ENCODE measurements at regions not wholly inside any gene's neighbourhood (a gene's known extent, or its start where the extent isn't known, plus 50 kb on each side); places are given as distances from the start of the nearest gene placed in this dataset.

DNA sequence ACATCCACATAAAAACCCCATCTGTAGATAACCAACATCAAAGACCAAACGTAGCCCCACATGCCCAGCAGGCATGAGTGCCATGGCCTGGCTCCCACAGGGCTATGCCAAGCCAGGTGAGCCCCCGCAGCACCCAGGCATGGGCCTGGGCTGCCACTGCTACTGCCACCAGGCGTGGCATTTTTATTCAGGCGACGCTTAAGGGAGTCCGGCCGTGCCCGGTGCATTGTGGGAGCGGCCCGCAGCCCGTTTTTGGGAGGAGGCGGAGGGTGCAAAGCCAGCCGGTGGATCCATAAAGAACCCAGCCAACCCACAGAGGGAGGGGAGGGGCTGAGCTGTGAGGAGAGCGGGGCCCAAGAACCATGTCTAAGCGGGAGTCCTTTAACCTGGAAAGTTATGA is 83.6 kb downstream of the XIST start:
- no peak for DNase-seq
- no peak overlapping the region for H3K4me3 Mint-ChIP-seq
- H3K36me3 Mint-ChIP-seq (ENCODE audit: low read depth), result no peaks in the 10 kb centered on the region
- H3K4me1 Mint-ChIP-seq (ENCODE audit: low read depth), result peaks cover 3% of the 10 kb centered on the region
- TF ChIP-seq, protein P1, sequence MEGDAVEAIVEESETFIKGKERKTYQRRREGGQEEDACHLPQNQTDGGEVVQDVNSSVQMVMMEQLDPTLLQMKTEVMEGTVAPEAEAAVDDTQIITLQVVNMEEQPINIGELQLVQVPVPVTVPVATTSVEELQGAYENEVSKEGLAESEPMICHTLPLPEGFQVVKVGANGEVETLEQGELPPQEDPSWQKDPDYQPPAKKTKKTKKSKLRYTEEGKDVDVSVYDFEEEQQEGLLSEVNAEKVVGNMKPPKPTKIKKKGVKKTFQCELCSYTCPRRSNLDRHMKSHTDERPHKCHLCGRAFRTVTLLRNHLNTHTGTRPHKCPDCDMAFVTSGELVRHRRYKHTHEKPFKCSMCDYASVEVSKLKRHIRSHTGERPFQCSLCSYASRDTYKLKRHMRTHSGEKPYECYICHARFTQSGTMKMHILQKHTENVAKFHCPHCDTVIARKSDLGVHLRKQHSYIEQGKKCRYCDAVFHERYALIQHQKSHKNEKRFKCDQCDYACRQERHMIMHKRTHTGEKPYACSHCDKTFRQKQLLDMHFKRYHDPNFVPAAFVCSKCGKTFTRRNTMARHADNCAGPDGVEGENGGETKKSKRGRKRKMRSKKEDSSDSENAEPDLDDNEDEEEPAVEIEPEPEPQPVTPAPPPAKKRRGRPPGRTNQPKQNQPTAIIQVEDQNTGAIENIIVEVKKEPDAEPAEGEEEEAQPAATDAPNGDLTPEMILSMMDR (IDR thresholded peaks at IDR 0.05), result no peak
- ChIA-PET CTCF (no interaction called here), POLR2A (no interaction called here)
- no peaks in the 10 kb centered on the region for H3K27me3 Mint-ChIP-seq
- intact Hi-C loops (cut with micrococcal nuclease), result no loop called here
- H3K9me3 Mint-ChIP-seq, result peaks cover 2% of the 10 kb centered on the region
- no peak overlapping the region for H3K27ac Mint-ChIP-seq
- no peak for ATAC-seq

DNA sequence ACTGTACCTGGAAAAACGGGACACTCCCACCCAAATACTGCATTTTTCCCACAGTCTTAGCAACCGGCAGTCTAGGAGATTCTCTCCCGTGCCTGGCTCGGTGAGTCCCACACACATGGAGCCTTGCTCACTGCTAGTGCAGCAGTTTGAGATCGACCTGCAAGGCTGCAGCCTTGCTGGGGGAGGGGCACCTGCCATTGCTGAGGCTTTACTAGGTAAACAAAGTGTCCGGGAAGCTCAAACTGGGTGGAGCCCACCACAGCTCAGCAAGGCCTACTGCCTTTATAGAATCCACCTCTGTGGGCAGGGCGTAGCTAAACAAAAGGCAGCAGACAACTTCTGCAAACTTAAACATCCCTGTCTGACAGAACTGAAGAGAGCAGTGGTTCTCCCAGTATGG is 84.4 kb downstream of the XIST start:
- ATAC-seq (no peak), DNase-seq (no peak)
- no peaks in the 10 kb centered on the region for H3K27me3 Mint-ChIP-seq
- POLR2A ChIA-PET, result no interaction called here
- H3K27ac Mint-ChIP-seq, result no peak overlapping the region
- TF ChIP-seq, protein P1 (IDR thresholded peaks at IDR 0.05), result no peak
- H3K9me3 Mint-ChIP-seq, result no peaks in the 10 kb centered on the region
- CTCF ChIA-PET, result no interaction called here
- peaks cover 3% of the 10 kb centered on the region for H3K4me1 Mint-ChIP-seq (ENCODE audit: low read depth)
- no peaks in the 10 kb centered on the region for H3K36me3 Mint-ChIP-seq (ENCODE audit: low read depth)
- intact Hi-C loops (cut with micrococcal nuclease), result no loop called here
- H3K4me3 Mint-ChIP-seq, result no peak overlapping the region

DNA sequence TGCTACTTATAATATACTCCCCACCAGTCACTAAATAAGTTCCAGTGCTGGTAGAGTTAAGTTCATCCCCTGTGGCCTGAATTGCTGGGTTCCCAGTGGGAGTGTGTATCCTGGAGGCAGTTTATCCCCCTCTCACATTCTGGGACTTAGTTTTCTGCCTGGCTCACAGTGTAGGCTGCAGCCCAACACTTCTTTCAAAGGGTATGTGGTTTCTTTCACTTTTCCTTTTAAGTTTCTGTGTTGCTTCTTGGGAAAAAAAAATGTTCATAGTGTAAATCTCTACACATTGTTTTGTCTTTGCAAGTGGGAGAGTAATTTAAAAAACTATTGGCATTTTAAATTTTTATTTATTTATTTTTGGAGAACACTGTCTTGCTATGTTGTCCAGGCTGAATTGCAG is 85.5 kb downstream of the XIST start:
- DNase-seq (no peak), ATAC-seq (no peak)
- peaks cover 3% of the 10 kb centered on the region for H3K4me1 Mint-ChIP-seq (ENCODE audit: low read depth)
- POLR2A ChIA-PET, result no interaction called here
- H3K27me3 Mint-ChIP-seq, result no peaks in the 10 kb centered on the region
- H3K4me3 Mint-ChIP-seq, result no peak overlapping the region
- CTCF ChIA-PET, result no interaction called here
- no peaks in the 10 kb centered on the region for H3K9me3 Mint-ChIP-seq
- no peak overlapping the region for H3K27ac Mint-ChIP-seq
- H3K36me3 Mint-ChIP-seq (ENCODE audit: low read depth), result no peaks in the 10 kb centered on the region
- intact Hi-C loops (cut with micrococcal nuclease), result no loop called here
- TF ChIP-seq, protein P1 (IDR thresholded peaks at IDR 0.05), result no peak

DNA sequence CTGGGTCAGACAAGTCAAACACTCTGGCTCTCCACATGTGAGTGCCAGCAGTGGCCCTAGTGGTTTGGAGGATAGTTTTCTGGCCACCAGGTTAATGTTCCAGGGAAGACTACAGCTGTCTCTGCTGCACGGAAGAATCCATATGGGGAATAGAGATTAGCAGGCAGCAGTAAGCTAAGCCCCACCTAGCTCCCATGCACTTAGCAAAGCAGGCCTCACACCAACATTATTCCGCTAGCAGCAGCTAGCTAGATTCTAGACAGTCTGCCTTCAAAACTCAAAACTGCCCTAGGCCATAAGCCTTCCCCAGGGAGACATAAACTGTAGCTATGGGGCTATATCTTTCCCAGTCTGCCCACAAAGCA is 86.1 kb downstream of the XIST start:
- H3K27me3 Mint-ChIP-seq, result no peaks in the 10 kb centered on the region
- ATAC-seq (no peak), DNase-seq (no peak)
- POLR2A ChIA-PET, result no interaction called here
- CTCF ChIA-PET, result no interaction called here
- H3K36me3 Mint-ChIP-seq (ENCODE audit: low read depth), result no peaks in the 10 kb centered on the region
- H3K4me3 Mint-ChIP-seq, result no peak overlapping the region
- intact Hi-C loops (cut with micrococcal nuclease), result no loop called here
- TF ChIP-seq, protein P1 (IDR thresholded peaks at IDR 0.05), result no peak
- H3K4me1 Mint-ChIP-seq (ENCODE audit: low read depth), result peaks cover 3% of the 10 kb centered on the region
- no peaks in the 10 kb centered on the region for H3K9me3 Mint-ChIP-seq
- H3K27ac Mint-ChIP-seq, result no peak overlapping the region

DNA sequence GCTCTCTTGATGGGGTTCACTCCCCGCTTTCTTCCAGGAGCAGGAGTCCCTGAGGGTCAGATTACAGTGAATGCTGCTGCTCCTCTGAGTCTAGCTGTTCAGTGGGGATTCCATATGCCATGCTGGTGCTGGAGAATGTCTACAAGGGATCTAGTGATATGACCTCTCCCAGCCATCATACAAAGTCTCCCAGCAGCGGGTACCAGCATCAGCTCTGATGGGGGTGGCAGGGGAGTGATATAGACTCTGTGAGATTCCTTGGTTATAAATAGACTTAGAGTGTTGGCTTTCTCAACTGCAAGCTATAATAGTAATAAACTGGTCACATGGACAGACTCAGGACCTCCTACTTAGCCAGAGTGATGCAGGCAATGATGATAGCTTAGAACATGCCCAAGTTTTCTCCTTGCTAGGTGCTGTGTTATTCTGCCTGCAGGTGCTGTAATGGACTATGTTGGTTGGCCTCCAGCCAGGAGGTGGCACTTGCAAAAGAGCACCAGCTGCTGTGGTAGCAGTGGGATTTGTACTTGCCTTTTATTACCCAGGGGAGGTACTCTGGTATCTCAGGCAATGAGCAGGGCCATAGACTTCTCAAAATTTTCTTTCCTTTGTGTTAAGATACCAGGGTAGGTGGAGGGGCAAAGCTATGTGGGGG is 86.6 kb downstream of the XIST start:
- ChIA-PET POLR2A (no interaction called here), CTCF (no interaction called here)
- no peak for ATAC-seq
- intact Hi-C loops (cut with micrococcal nuclease), result no loop called here
- Mint-ChIP-seq H3K4me3 (no peak overlapping the region), H3K4me1 (ENCODE audit: low read depth) (peaks cover 3% of the 10 kb centered on the region), H3K27me3 (no peaks in the 10 kb centered on the region), H3K9me3 (no peaks in the 10 kb centered on the region), H3K36me3 (ENCODE audit: low read depth) (no peaks in the 10 kb centered on the region), H3K27ac (no peak overlapping the region)
- DNase-seq, result no peak
- TF ChIP-seq, protein P1 (IDR thresholded peaks at IDR 0.05), result no peak

Measured in activated CD8-positive, alpha-beta T cell treated with anti-CD3 and anti-CD28 coated beads for 36 hours (primary cell).